Esophagus muscularis mucosa (tissue), 4 donors: ENCODE measurements at regions not wholly inside any gene's neighbourhood (a gene's known extent, or its start where the extent isn't known, plus 50 kb on each side); places are given as distances from the start of the nearest gene placed in this dataset.

Experiments
- DNase-seq: peaks from one replicate; pipeline ENCODE4 v3.0.0-alpha.2; 2017; ENCODE audit errors: extremely low spot score
- H3K27ac ChIP-seq, 4 donors: fragments of 200-600 bp; sonication (generic); replicated peaks in 1 of 4; 1 replicate in 3 of 4; 2 replicates in 1 of 4; pipeline ENCODE4 v1.5.1; 2016 to 2019; ENCODE audit warnings: mild to moderate bottlenecking in 1 of 4
- H3K27me3 ChIP-seq, 4 donors: fragments of 200-600 bp; sonication (generic); one replicate each; pipeline versions ENCODE4 v1.5.1 to v1.6.0; 2016 to 2019
- H3K36me3 ChIP-seq, 4 donors: fragments of 200-600 bp; sonication (generic); one replicate each; pipeline ENCODE4 v1.5.1; 2016 to 2019
- H3K4me1 ChIP-seq, 4 donors: fragments of 200-600 bp; sonication (generic); one replicate each; pipeline ENCODE4 v1.5.1; 2016 to 2019
- H3K4me3 ChIP-seq, 4 donors: fragments of 200-600 bp; sonication (generic); 1 replicate in 2 of 4; 2 replicates in 2 of 4; pipeline ENCODE4 v1.5.1; 2016 to 2019; ENCODE audit warnings: mild to moderate bottlenecking in 4 of 4, moderate library complexity in 1 of 4
- H3K9me3 ChIP-seq, 4 donors: fragments of 200-600 bp; sonication (generic); 1 replicate in 3 of 4; 2 replicates in 1 of 4; pipeline ENCODE4 v1.5.1; 2016 to 2019
- EP300 ChIP-seq: sonication (generic); formaldehyde crosslinking; IDR thresholded peaks from one replicate; pipeline ENCODE4 v1.6.1; 2017; ENCODE audit warnings: antibody characterized with exemption
- POLR2A ChIP-seq: fragments of 450-650 bp; IDR thresholded peaks from one replicate; pipeline ENCODE4 v1.6.1; 2017; ENCODE audit warnings: antibody characterized with exemption, moderate library complexity, mild to moderate bottlenecking, low read depth
- POLR2AphosphoS5 ChIP-seq, 2 donors: sonication (generic); formaldehyde crosslinking; IDR thresholded peaks; one replicate each; pipeline ENCODE4 v1.6.1; 2017; ENCODE audit warnings: antibody characterized with exemption in 2 of 2
- WGBS: methylation state at CpG from one replicate; pipeline ENCODE4 v1.1.5; 2018; 5-methylcytosine and 5-hydroxymethylcytosine counted together
- intact Hi-C: fragments of 100-400 bp; cut with DNase I; formaldehyde crosslinking; loops from one replicate; pipeline ENCODE4 v1.15.1; 2023
- TF ChIP-seq, protein P1 (sequence below), 3 experiments: fragments of 200-600 bp in 2 of 3; fragments of 450-650 bp in 1 of 3; sonication (generic) in 2 of 3; IDR thresholded peaks; one replicate each; pipeline ENCODE4 v1.5.1; 2017 to 2019; ENCODE audit warnings: antibody characterized with exemption in 3 of 3, mild to moderate bottlenecking in 2 of 3, moderate library complexity in 1 of 3

- Histone ChIP-seq H3K27me3 (peaks cover 0 to 21% (median 0%) of the 10 kb centered on the region in 4 donors), H3K9me3 (no peaks in the 10 kb centered on the region), H3K27ac (no peak overlapping the region), H3K36me3 (no peaks in the 10 kb centered on the region), H3K4me1 (peaks cover 0 to 7% (median 1%) of the 10 kb centered on the region in 4 donors), H3K4me3 (no peak overlapping the region)
- TF ChIP-seq POLR2A (no peak), EP300 (no peak), POLR2AphosphoS5 (IDR thresholded peaks at IDR 0.05) (no peak)
- TF ChIP-seq, protein P1, sequence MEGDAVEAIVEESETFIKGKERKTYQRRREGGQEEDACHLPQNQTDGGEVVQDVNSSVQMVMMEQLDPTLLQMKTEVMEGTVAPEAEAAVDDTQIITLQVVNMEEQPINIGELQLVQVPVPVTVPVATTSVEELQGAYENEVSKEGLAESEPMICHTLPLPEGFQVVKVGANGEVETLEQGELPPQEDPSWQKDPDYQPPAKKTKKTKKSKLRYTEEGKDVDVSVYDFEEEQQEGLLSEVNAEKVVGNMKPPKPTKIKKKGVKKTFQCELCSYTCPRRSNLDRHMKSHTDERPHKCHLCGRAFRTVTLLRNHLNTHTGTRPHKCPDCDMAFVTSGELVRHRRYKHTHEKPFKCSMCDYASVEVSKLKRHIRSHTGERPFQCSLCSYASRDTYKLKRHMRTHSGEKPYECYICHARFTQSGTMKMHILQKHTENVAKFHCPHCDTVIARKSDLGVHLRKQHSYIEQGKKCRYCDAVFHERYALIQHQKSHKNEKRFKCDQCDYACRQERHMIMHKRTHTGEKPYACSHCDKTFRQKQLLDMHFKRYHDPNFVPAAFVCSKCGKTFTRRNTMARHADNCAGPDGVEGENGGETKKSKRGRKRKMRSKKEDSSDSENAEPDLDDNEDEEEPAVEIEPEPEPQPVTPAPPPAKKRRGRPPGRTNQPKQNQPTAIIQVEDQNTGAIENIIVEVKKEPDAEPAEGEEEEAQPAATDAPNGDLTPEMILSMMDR (IDR thresholded peaks at IDR 0.05) = no peak
- intact Hi-C loops = no loop called here
- no peak for DNase-seq
- WGBS = 87% methylated on average over 10 of the region's 10 CpGs
These were observed 93.4 kb downstream of the IRF8 start for GRCh38 chr16:85992359-85992758.

- Histone ChIP-seq H3K36me3 (no peaks in the 10 kb centered on the region), H3K9me3 (no peaks in the 10 kb centered on the region), H3K4me3 (no peak overlapping the region), H3K27ac (no peak overlapping the region), H3K4me1 (peaks cover 0 to 6% (median 0%) of the 10 kb centered on the region in 4 donors), H3K27me3 (peaks cover 0 to 21% (median 0%) of the 10 kb centered on the region in 4 donors)
- no peak for TF ChIP-seq POLR2AphosphoS5 (IDR thresholded peaks at IDR 0.05)
- TF ChIP-seq POLR2A = no peak
- TF ChIP-seq, protein P1 (IDR thresholded peaks at IDR 0.05) = no peak
- TF ChIP-seq EP300 = no peak
- intact Hi-C loops = no loop called here
- WGBS = 83% methylated on average over 2 of the region's 2 CpGs
- no peak for DNase-seq
These were observed 93.8 kb downstream of the IRF8 start for GRCh38 chr16:85992779-85993178.

DNA sequence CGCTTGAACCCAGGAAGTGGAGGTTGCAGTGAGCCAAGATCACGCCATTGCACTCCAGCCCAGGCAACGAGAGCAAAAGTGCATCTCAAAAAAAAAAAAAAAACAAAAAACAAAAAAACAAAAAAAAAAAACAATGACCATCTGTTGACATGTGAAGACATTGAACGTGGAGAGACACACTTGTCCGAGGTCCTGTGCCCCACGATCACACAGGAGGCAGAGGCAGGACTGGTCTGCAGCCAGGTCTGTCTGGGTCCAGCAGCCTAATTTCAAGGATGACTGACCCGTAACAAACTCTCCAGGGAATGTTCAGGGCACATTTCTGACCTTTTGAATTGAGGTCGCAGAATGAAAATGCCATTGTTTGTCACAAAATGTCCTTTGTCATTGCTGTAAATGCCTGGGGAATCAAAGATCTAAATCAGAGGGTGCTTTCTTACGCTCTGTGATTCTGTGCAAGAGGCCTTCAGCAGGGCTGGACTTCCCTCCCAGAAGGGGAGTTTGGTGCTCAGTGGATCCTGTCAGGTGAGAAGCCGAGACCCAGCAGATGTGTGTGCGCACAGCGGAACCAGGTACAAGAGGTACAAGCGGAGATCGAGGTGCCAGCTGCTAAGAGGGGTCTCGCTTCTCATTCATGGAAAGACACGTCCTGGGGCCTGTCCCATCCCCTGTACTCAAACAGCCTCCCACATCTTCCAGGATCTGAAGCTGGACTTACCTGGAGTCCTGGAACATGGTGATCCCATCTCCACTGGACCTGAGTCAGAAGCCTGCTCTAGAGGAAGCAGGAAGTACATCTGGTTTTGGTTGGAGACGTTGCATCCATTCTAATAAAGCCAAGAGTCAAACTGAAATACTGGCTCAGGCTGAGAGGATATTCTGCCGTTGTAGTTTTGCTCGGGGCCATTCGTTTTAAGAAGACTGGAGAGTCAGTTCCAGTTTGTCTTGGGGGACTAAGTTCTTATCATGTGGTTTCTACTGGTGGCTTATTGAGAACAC, 95.8 kb downstream of the IRF8 start:
- peaks cover 0 to 6% (median 0%) of the 10 kb centered on the region in 4 donors for H3K4me1 ChIP-seq
- no peak for DNase-seq
- H3K4me3 ChIP-seq = no peak overlapping the region
- H3K36me3 ChIP-seq = no peaks in the 10 kb centered on the region
- H3K27me3 ChIP-seq = peaks cover 0 to 8% (median 0%) of the 10 kb centered on the region in 4 donors
- TF ChIP-seq EP300 (no peak), POLR2AphosphoS5 (IDR thresholded peaks at IDR 0.05) (no peak), POLR2A (no peak)
- H3K9me3 ChIP-seq = no peaks in the 10 kb centered on the region
- 86% methylated on average over 20 of the region's 20 CpGs for WGBS
- H3K27ac ChIP-seq = no peak overlapping the region
- intact Hi-C loops = no loop called here

DNA sequence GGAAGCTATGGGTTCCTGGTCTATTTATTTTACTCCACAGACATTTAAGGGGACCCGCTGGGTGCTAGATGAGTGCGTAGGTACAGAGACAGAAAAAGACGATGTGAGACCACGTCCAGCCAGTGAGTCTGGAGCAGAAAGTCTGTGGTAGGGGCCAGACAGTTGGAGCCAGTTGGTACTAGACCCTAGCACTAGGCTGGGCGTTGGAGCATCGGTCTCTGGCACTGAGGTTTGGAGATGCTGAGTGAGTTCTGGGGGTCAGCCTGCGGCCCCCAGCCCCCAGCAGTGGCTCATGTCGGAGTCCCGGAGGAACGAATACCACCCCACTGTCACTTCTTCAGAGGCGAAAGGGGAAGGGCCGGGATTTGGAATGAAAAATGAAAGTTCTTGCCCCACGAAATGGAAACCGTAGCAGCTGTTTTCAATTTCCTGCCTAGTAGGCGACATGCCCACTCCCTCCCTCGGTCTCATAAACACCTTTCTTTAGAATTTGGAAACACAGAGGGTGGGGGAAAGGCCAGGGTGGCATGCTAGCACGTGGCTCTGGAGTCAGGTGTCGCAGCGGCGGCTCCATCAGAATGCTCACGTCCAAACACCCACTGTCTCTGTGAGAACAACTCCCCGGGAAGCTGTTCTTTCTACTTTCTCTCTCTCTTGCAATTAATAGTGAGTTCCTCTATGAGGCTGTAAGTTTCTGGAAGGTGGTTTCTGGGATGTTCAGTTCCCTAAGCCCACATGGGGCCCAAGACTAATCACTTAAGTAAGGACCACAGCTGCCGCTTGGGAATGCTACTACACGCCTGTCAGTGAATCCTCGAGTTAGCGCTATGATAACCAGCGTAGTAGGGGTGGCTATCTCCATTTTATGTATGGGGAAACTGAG, 96.8 kb downstream of the IRF8 start:
- H3K9me3 ChIP-seq = no peaks in the 10 kb centered on the region
- intact Hi-C loops = no loop called here
- peak overlapping the region in 2 of 4 donors; percentile 8 to 18 for H3K4me3 ChIP-seq
- peaks cover 0 to 6% (median 0%) of the 10 kb centered on the region in 4 donors for H3K4me1 ChIP-seq
- TF ChIP-seq, protein P1 (IDR thresholded peaks at IDR 0.05) = no peak
- TF ChIP-seq POLR2AphosphoS5 (IDR thresholded peaks at IDR 0.05) (no peak), POLR2A (no peak), EP300 (no peak)
- peaks cover 0 to 7% (median 0%) of the 10 kb centered on the region in 4 donors for H3K27me3 ChIP-seq
- WGBS = 73% methylated on average over 27 of the region's 27 CpGs
- no peak for DNase-seq
- H3K36me3 ChIP-seq = no peaks in the 10 kb centered on the region
- no peak overlapping the region for H3K27ac ChIP-seq

DNA sequence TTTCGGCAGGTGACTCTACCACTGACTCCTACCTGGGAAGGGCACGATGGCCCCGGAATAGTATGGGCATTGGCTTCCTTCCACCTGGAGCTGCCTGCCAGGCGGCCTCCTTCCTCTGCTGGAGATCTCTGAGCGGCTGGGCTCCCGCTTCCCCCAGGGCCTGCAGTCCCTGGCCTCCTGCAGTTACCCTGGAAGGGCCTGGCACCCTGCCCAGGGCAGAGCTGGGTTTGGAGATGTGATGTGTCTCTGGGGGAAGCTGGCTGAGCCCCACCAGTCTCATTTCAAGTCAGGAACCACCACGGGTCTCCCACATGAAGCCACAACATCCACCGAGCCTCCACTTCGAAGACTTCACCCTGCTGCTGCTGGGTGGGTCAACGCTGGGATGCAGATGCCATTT, 97.9 kb downstream of the IRF8 start:
- no peak for DNase-seq

More for the DNA sequence above, 97.9 kb downstream of the IRF8 start:
- Histone ChIP-seq H3K4me1 (peaks cover 0 to 6% (median 0%) of the 10 kb centered on the region in 4 donors), H3K27ac (no peak overlapping the region), H3K27me3 (peaks cover 0 to 7% (median 0%) of the 10 kb centered on the region in 4 donors), H3K4me3 (no peak overlapping the region), H3K9me3 (no peaks in the 10 kb centered on the region), H3K36me3 (no peaks in the 10 kb centered on the region)
- intact Hi-C loops = no loop called here
- no peak for TF ChIP-seq POLR2AphosphoS5 (IDR thresholded peaks at IDR 0.05)
- TF ChIP-seq POLR2A = no peak
- TF ChIP-seq EP300 = no peak
- TF ChIP-seq, protein P1 (IDR thresholded peaks at IDR 0.05) = no peak
- 76% methylated on average over 10 of the region's 10 CpGs for WGBS
